ENCODE measurements at regions not wholly inside any gene's neighbourhood (a gene's known extent, or its start where the extent isn't known, plus 50 kb on each side); places are given as distances from the start of the nearest gene placed in this dataset.
A peak's percentile ranks its signal among the peaks of the same experiment; 100 is the strongest.
"Not testable (repeated sequence)": the region's sequence is repeated elsewhere in the genome, so short reads cannot be mapped to it uniquely, and the experiment has no call there.

DNA sequence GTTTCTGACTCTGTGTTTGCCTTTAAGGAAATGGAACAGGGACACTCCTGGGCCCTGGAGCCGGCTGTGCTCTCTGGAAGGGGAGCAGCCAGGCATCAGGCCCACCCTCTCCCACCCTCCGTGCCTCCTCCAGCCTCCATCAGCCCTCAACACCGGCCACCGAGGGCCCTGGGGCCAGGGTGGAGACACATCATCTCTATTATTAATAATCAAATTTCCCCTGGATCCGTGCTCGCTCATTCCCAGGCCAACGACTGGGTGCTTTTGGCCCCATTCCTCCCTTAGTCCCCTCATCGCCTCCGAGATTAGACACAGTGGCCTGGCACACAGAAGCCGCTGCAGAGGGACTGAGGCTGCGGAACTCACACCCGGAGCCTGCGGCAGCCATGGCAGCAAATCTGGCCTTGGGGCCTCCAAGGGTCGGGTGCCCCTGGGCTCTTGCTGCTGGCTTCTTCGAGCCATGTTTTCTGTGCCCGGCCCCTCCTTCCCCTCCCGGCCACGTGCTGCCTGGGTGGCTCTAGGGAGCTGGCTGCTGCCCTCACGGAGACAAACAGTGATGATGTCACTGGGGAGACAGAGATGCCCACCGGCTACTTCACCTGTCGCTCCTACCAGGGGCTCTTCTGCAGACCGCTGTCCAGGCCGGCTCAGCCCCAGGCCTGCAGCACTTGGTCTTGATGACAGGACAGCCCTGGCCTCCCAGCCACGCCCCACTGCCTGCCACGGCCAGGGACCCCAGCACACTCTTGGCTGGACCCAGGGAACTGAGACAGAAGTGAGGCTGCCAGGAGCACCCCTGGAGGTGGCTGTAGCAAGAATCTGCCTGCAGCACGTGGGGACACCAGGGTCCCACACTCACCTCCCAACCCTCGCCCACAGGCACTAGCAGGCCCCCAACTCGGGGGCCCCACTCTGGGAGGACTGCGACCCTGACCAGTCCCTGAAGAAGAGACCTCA, 76.6 kb upstream of the PPP1R26 start:
- DNase-seq (ENCODE audit: low read depth, low spot score), result no peak

DNA sequence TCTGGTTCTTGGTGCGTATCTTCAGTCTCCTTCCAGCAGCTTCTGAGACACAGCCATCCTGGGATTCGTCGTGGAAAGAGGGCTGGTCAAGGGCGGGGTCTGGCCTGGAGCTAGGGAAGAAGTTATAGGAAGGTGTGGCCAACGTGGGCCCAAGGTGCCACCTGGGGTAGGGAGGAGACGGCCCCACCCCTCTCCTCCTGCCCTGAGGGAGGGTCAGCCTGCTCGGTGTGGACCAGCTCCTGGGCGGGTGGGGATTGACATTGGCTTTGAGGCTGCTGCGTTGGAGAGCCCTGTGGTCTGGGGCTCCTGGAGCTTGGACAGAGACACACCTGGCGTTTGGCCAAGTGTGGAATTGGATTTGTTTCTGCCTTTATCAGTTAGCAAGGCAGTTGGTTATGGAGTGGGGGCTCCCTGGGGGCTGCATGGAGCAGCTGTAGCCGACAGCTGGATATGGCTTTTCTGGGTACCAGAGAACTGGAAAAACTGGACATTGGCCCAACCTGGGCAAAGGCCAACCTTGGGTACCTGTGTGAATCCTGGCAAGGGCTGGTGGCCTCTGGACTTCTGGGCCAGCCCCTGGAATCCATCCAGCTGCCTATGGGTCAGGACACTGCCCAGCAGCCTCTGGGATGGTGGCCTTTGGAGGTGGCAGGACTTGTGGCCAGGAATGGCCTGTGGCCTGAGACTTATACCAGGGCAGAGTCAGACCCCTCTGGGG, 75.7 kb upstream of the PPP1R26 start:
- DNase-seq (ENCODE audit: low read depth, low spot score), result no peak

DNA sequence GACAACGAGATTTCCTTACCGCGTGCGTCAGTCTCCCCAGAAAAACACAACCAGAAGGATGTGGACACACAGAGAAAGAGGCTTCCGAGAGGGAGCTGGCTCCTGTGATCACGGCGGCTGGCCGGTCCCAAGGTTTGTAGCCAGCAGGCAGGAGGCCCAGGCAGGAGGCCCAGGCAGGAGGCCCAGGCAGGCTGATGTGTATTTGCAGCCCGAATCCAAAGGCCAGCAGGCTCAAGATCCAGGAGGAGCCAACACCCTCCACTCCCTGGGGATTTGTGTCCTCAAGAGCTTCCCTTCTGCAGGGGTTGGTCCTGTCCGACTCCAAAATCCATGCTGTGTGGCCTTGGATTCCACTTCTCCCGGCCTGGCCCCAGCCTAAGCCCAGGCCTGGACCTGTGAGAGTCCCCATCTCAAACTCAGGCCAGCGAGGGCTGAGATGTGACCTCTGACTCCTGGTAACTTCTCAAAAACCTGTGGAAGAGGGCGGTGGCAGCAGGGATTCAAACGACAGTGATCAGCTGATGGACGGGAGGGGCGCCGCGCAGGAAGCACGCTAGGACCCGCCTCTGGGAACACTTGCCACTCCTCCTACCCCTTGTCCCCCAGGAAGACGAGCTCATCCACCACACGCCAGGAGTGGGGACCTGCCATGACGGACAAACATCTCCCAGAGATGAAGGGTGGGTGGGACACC, 75.0 kb upstream of the PPP1R26 start:
- no peak for DNase-seq (ENCODE audit: low read depth, low spot score)

DNA sequence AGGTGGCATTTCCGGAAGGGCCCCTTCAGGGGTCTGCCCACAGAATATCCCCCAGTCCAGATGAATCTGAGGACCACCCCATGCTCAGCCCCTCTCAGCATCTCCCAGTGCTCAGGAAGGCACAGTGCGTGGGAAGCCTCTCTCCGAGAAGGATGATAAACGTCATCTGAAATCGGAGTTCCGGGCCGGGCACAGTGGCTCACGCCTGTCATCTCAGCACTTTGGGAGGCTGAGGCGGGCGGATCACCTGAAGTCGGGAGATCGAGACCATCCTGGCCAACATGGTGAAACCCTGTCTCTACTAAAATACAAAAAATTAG, 74.5 kb upstream of the PPP1R26 start:
- not testable (repeated sequence) for DNase-seq (ENCODE audit: low read depth, low spot score)

DNA sequence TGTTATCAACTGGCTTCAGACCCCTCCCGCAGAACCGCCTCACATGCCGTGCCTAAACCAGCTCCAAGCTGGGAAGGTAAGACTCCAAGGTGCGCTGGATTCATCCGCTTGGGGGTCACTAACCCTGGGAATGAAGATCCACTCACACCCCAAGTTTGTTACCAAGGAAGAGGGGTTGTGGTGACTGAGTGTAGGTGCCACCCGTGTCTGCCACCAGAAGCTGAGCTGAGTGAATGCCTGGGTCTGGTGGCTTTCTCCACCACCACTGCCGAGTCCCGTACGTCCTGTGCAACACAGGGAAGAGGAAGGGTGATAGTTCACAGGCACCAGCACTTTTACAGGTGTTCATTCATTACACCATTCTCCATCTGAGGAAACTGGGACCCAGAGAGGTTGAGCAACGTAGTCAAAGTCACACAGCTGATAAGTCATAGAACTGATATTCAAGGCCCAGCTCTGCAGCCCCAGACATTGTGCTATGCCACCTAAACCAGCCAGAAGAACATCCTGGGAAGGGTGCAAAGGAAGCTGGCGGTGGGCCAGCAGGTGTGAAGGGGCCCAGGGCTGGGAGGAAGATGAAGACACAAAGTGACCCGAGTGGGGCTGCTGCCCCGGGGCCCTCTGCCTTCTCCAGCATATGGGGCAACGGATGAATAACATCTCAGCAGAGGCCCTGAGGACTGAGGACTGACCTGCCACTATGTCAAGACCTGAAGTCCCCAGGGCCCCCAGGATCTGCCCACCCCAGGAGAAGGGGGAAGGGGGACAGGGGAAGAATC, 70.9 kb upstream of the PPP1R26 start:
- DNase-seq (ENCODE audit: low read depth, low spot score), result no peak

DNA sequence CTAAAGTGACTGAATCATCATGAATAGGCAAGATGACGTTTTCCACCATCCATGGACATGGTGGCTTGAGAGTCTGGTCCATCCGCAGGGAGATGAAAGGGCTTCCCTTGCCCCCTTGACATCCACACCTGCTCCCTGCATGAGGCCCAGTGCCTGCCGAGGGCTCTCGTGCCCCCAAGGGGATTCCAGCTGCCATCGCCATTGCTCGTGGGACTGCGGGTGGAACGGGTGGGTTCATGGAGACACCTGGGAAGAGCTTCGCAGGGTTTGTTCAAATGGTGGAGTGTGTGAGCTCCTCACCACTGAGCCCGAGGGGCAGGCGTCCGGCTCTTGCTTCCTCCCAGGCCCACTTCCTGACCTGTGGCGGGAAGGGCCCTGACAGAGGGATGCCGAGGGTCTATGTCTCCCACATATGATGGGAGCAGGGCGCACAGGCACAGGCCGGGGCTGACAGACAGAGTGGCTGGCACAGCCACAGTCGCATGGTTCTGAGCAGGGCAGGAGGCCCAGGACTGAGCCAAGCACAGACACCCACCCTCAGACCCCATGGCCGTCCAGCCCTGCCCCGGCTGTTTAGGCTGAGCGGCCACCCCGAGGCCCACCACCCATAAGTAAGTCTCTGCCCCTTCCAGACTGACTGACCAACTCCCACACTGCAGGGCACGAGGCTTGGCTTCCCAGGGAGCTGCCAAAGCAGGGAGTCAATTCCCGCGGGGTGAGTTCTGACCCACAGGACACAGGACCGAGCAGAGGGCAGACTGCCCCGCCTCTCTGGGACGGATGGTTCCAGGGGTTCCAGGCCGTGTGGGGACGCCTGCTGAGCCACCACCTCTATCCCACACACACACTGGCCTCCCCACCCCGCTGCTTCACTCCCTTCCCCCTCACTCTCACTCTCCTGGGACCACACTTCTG, 70.0 kb upstream of the PPP1R26 start:
- DNase-seq (ENCODE audit: low read depth, low spot score), result no peak

DNA sequence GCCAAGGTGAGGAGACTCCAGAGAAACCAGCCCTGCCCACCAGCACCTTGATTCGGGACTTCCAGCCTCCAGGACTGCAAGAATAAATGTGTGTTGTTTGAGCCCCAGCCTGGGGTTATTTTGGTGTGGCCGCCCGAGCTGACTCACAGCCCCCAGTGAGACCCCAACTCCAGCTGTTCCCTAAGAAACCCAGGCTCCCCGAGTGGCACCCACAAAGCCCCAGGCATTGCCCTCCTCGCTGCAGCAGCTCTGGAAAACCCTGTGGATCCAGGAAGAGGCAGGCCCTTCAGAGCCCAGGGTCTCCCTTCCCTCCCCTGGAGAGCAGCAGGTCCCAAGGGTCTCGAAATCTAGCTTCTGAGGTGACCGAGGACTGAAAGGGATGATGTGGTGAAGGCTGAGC, 69.2 kb upstream of the PPP1R26 start:
- DNase-seq (ENCODE audit: low read depth, low spot score), result no peak

DNA sequence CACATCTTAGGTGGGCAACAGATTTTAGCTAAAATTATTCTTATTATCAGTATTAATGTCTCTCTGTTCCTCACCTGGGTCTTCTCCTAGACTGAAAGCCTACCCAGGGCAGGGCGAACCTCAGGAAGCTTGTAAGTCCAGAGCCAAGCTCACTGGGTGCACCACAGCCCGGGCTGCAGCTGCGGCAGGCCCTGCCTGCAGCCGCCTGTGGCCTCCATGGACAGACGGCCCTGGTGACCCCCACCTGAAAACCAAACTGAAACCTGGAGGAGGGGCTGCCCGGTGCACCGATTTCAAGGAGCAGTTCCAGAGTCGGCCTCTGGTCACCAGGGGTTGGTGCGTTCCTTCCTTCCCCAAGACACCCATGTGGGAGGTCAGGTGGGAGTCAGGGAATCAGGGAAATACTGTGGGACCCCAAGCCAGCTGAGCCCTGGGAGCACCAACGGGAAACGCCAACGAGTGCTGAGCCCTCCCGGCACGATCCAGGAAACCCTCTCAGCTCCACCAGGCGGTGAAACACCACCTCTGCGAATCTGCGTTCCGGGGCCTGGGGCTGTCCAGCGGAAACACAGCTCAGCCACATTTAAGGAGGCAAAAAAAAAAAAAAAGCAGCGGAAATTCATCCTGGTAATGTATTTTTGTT, 68.6 kb upstream of the PPP1R26 start:
- DNase-seq (ENCODE audit: low read depth, low spot score), result peak; percentile 62

DNA sequence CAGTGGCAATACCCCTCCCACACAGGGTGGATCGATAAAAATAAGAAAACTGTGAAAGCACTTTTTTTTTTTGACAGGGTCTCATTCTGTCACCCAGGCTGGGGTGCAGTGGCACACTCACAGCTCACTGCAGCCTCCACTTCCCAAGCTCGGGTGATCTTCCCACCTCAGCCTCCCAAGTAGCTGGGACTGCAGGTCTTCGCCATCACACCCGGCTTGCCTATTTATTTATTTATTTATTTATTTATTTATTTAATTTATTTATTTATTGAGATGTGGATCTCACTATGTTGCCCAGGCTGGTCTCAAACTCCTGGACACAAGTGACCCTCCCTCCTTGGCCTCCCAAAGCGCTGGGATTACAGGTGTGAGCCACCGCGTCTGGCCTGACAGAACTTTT, 68.0 kb upstream of the PPP1R26 start:
- not testable (repeated sequence) for DNase-seq (ENCODE audit: low read depth, low spot score)

DNA sequence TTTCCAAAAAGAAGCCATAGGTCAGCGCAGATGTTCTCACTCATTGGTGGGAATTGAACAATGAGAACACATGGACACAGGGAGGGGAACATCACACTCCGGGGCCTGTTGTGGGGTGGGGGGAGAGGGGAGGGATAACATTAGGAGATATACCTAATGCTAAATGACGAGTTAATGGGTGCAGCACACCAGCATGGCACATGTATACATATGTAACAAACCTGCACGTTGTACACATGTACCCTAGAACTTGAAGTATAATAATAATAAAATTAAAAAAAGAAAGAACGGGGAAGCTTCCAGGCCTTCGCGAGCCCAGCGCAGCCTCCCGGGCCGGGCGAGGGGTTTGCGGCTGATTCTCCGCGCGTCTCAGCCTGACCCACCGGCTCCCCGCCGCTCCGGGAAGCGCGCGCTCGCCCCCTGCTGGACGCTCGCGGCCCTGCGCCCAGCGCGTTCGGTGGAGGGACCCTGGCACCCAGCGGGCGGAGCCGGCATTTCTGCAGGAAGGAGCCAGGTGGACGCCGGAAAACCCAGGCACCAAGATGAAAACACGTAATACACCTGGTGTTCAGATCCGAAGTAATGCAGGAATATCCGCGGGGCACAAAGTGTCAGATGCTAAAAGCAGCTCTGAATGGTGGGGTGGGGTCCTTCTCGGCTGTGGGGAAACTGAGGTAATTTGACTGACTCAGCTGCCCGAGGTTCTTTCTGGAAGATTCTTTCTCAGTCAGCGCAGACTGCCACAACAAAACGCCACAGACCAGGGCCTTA, 67.1 kb upstream of the PPP1R26 start:
- peak; percentile 91 for DNase-seq (ENCODE audit: low read depth, low spot score)

DNA sequence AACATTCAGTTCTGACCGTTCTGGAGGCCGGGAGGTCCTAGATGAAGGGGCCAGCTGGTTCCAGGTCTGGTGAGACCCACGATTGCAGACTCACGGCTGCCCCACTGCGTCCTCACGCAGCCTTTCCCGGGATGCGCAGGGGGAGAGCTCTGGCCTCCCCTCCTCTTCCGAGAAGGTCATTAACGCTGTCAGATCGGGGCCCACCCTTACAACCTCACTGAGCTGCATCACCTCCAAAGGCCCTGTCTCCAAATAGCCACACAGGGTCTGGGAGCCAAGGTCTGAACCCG, 66.6 kb upstream of the PPP1R26 start:
- no peak for DNase-seq (ENCODE audit: low read depth, low spot score)

DNA sequence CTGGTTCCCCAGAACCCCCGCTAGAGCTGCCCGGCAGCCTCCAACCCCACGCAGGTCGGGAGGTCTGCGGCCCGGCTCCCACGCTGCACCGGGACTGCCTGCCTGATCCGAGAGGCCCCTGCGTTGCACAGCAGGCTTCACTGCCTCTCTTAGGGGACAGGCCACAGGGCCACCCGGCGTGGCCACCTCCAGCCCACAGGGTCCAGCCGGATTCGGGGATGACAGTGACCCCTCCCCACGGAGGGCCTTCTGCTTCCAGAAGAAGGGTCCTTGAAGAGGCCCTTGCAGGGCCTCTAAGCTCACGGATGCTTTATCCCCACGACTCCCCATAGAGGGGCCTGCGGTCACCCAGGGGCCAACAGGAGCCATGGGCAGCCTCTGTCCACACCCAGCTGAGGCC, 66.1 kb upstream of the PPP1R26 start:
- no peak for DNase-seq (ENCODE audit: low read depth, low spot score)

DNA sequence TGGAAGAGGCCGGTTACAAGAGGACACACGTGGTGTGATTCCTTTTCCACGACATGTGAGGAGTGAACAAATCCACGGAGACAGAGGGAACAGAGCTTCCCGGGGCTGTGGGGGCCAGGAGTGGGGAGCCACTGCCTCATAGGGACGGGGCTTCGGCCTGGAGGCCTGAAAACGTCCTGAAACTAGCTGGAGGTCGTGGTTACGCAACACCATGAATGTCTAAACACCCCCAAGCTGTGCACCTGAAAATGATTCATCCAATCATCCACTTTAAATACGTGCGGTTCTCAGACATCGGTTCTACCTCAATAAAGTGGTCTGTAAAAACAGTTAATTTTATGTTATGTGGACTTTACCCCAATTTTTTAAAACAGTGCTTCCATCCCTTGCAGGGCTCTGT, 65.3 kb upstream of the PPP1R26 start:
- no peak for DNase-seq (ENCODE audit: low read depth, low spot score)

DNA sequence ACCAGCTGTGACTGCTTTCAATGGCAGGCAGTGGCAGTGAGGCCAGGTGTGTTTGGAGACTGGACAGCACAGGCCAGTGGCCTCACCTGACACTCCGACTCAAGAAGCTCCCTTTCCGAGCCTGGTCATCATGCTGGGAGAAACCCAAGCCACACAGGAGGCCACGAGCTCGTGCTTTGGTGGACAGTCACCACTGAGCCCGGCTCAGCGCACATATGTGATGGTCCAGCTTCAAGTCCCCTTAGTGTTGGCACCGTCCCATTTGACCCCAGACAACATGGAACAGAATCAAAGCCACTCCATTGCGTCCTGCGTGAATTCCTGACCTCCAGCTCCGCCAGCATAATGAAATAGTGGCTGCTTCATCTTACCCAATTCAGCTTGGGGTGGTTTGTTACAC, 64.0 kb upstream of the PPP1R26 start:
- no peak for DNase-seq (ENCODE audit: low read depth, low spot score)

DNA sequence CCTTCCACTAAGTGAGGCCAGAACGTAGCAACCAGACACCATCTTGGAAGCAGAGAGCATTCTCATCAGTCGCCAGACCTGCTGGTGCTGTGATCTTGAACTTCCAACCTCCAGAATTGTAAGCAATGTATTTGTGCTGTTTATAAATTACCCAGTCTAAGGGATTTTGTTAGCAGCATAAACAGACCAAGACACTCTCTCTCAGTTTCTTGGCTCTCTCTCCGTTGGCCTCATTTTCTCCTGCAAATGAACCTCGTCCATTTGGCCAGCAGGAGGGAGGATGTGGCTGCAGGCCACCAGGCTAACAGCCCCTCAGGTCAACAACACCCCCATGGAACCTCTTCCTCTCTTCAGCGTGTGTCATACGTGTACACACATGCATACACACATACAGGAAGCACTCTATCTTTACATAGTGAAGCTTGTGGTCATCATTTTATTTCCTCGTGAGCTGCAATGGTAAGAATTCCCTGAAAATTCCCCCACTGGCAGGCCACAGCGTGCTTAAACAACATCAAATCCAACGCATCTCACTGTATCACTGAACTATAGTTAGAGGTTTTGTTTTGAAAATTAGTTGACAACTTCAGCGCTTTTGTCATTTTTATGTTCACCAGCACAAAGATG, 62.8 kb upstream of the PPP1R26 start:
- DNase-seq (ENCODE audit: low read depth, low spot score), result no peak

DNA sequence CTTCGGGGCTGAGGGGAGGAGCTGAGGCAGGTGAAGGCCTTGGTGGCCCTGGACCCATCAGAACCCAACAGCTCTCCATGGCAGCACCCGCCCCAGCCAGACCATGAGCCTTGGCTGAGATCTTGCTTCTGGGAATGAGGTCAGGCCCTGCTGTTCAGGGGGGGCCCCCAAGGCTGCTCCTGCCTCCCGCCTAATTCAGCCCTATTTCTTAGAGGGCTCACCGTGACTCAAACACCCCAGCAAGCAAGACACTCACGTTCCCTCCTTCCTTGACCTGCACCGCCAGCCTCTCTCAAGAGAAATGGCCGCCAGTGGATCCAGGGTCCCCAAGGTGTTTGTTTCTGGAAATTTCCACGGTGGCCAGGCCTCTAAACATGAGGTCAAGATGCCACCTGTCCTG, 61.4 kb upstream of the PPP1R26 start:
- no peak for DNase-seq (ENCODE audit: low read depth, low spot score)

DNA sequence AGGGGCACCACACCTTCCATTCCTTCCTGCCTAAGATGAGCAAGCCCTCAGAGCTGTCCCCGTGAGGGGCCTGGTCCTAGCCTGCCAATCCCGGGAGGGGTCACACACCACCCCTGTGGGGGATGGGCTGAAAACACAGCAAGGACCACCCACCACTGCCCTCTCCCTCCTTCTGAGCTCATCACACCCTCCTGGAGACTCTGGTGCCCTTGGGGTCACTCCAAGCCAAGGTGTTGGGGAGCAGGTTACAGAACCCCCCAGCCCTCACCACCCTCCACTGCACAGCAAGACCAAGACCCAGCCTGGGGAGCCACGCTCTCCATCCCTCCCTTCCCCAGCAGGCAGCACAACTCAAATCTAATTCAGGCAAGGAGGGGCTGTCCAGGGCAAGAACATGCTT, 60.5 kb upstream of the PPP1R26 start:
- DNase-seq (ENCODE audit: low read depth, low spot score), result no peak

DNA sequence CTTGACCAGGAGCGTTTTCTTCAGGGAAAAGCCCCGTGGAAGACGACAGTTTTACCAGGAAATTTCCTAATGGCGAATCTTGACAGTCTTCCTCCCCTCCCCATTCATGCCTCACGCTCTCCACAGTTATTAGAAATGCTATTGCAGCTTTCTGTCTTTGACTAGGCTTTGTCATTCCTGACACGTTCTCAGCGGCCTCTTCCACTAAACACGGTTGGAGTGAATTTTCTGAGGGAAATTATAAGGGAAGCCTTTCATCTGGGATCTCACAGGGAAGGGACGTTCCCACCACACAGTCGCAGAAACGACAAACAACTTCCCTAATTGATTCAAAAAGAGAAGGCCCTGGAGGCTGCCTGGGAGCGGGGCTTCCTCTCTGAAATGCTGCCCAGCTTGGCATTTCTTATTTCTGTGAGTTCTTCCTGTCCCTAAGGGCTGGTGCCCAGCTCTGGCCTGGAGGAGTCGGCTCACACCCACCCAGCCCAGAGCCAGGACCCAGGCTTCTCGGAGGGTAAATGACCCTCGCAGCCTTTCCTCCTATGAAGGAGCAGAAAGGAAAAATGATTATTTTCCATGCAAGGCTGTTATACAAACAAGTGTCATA, 57.1 kb upstream of the PPP1R26 start:
- DNase-seq (ENCODE audit: low read depth, low spot score), result no peak

DNA sequence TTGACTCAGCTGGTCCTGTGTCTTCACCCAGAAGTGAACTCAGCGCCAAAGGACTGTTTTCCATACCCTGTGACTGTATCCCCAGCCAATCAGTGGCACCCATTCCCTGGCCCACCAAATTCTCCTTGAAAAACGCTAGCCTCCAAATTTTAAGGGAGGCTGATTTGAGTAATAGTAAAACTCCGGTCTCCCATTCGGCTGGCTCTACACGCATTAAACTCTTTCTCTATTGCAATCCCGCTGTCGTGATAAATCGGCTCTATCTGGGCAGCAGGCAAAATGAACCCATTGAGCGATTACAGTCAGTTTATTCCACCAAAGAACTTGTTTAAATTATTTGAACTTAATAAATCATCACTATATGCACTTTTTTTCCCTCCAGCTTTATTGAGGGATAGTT, 55.9 kb upstream of the PPP1R26 start:
- DNase-seq (ENCODE audit: low read depth, low spot score), result no peak
